ENCODE measurements at regions not wholly inside any gene's neighbourhood (a gene's known extent, or its start where the extent isn't known, plus 50 kb on each side); places are given as distances from the start of the nearest gene placed in this dataset.
"Not testable (repeated sequence)": the region's sequence is repeated elsewhere in the genome, so short reads cannot be mapped to it uniquely, and the experiment has no call there.

- no peak overlapping the region for H3K4me3 ChIP-seq (ENCODE audit: low read length)
- no peaks in the 10 kb centered on the region for H3K36me3 ChIP-seq (ENCODE audit: insufficient read depth, low read depth, low read length)
- H3K27me3 ChIP-seq (ENCODE audit: insufficient read depth, low read length): no peaks in the 10 kb centered on the region
- H3K9me3 ChIP-seq (ENCODE audit: insufficient read depth, low read depth, low read length): no peaks in the 10 kb centered on the region
- no peak overlapping the region for H3K9ac ChIP-seq (ENCODE audit: low read depth, low read length)
- peaks cover 2% of the 10 kb centered on the region; the same call in 1 of the 2 replicates for H3K4me1 ChIP-seq (ENCODE audit: insufficient read depth, low read length)
- no peak overlapping the region for H3K27ac ChIP-seq (ENCODE audit: low read length)
Observed at GRCh38 chr9:31023847-31024246, 1360.6 kb upstream of the ACO1 start.

- Histone ChIP-seq H3K36me3 (ENCODE audit: insufficient read depth, low read depth, low read length) (no peaks in the 10 kb centered on the region), H3K9ac (ENCODE audit: low read depth, low read length) (no peak overlapping the region), H3K4me3 (ENCODE audit: low read length) (no peak overlapping the region), H3K4me1 (ENCODE audit: insufficient read depth, low read length) (peaks cover 30% of the 10 kb centered on the region), H3K27ac (ENCODE audit: low read length) (no peak overlapping the region), H3K27me3 (ENCODE audit: insufficient read depth, low read length) (no peaks in the 10 kb centered on the region), H3K9me3 (ENCODE audit: insufficient read depth, low read depth, low read length) (no peaks in the 10 kb centered on the region)
Observed at GRCh38 chr9:31027678-31028077, 1356.8 kb upstream of the ACO1 start.

GRCh38 chr9:31028137-31028536, 1356.3 kb upstream of the ACO1 start:
- Histone ChIP-seq H3K36me3 (ENCODE audit: insufficient read depth, low read depth, low read length) (no peaks in the 10 kb centered on the region), H3K27me3 (ENCODE audit: insufficient read depth, low read length) (no peaks in the 10 kb centered on the region), H3K9me3 (ENCODE audit: insufficient read depth, low read depth, low read length) (no peaks in the 10 kb centered on the region), H3K27ac (ENCODE audit: low read length) (no peak overlapping the region), H3K4me1 (ENCODE audit: insufficient read depth, low read length) (peaks cover 31% of the 10 kb centered on the region), H3K9ac (ENCODE audit: low read depth, low read length) (no peak overlapping the region), H3K4me3 (ENCODE audit: low read length) (no peak overlapping the region)

- no peaks in the 10 kb centered on the region for H3K36me3 ChIP-seq (ENCODE audit: insufficient read depth, low read depth, low read length)
- H3K4me3 ChIP-seq (ENCODE audit: low read length): peak overlapping the region; percentile 19; the same call in 1 of the 2 replicates
- no peaks in the 10 kb centered on the region for H3K9me3 ChIP-seq (ENCODE audit: insufficient read depth, low read depth, low read length)
- no peaks in the 10 kb centered on the region for H3K27me3 ChIP-seq (ENCODE audit: insufficient read depth, low read length)
- no peak overlapping the region for H3K9ac ChIP-seq (ENCODE audit: low read depth, low read length)
- peaks cover 46% of the 10 kb centered on the region for H3K4me1 ChIP-seq (ENCODE audit: insufficient read depth, low read length)
- H3K27ac ChIP-seq (ENCODE audit: low read length): no peak overlapping the region
Observed at GRCh38 chr9:31030741-31031202, 1353.7 kb upstream of the ACO1 start.

GRCh38 chr9:31032206-31032605, 1352.2 kb upstream of the ACO1 start:
- Histone ChIP-seq H3K4me1 (ENCODE audit: insufficient read depth, low read length) (peaks cover 46% of the 10 kb centered on the region), H3K36me3 (ENCODE audit: insufficient read depth, low read depth, low read length) (no peaks in the 10 kb centered on the region), H3K4me3 (ENCODE audit: low read length) (no peak overlapping the region), H3K27me3 (ENCODE audit: insufficient read depth, low read length) (no peaks in the 10 kb centered on the region), H3K9me3 (ENCODE audit: insufficient read depth, low read depth, low read length) (no peaks in the 10 kb centered on the region), H3K9ac (ENCODE audit: low read depth, low read length) (no peak overlapping the region), H3K27ac (ENCODE audit: low read length) (no peak overlapping the region)

GRCh38 chr9:31034311-31034710, 1350.1 kb upstream of the ACO1 start:
- Histone ChIP-seq H3K4me3 (ENCODE audit: low read length) (no peak overlapping the region), H3K9ac (ENCODE audit: low read depth, low read length) (no peak overlapping the region), H3K36me3 (ENCODE audit: insufficient read depth, low read depth, low read length) (no peaks in the 10 kb centered on the region), H3K27ac (ENCODE audit: low read length) (no peak overlapping the region), H3K4me1 (ENCODE audit: insufficient read depth, low read length) (peaks cover 46% of the 10 kb centered on the region), H3K9me3 (ENCODE audit: insufficient read depth, low read depth, low read length) (no peaks in the 10 kb centered on the region), H3K27me3 (ENCODE audit: insufficient read depth, low read length) (no peaks in the 10 kb centered on the region)

- no peaks in the 10 kb centered on the region for H3K27me3 ChIP-seq (ENCODE audit: insufficient read depth, low read length)
- no peaks in the 10 kb centered on the region for H3K4me1 ChIP-seq (ENCODE audit: insufficient read depth, low read length)
- no peak overlapping the region for H3K27ac ChIP-seq (ENCODE audit: low read length)
- H3K36me3 ChIP-seq (ENCODE audit: insufficient read depth, low read depth, low read length): no peaks in the 10 kb centered on the region
- no peak overlapping the region for H3K4me3 ChIP-seq (ENCODE audit: low read length)
- H3K9ac ChIP-seq (ENCODE audit: low read depth, low read length): no peak overlapping the region
- no peaks in the 10 kb centered on the region for H3K9me3 ChIP-seq (ENCODE audit: insufficient read depth, low read depth, low read length)
Observed at GRCh38 chr9:31040564-31040963, 1343.9 kb upstream of the ACO1 start.

- H3K27me3 ChIP-seq (ENCODE audit: insufficient read depth, low read length): no peaks in the 10 kb centered on the region
- no peak overlapping the region for H3K27ac ChIP-seq (ENCODE audit: low read length)
- H3K9ac ChIP-seq (ENCODE audit: low read depth, low read length): no peak overlapping the region
- H3K4me3 ChIP-seq (ENCODE audit: low read length): no peak overlapping the region
- H3K4me1 ChIP-seq (ENCODE audit: insufficient read depth, low read length): no peaks in the 10 kb centered on the region
- H3K36me3 ChIP-seq (ENCODE audit: insufficient read depth, low read depth, low read length): no peaks in the 10 kb centered on the region
- no peaks in the 10 kb centered on the region for H3K9me3 ChIP-seq (ENCODE audit: insufficient read depth, low read depth, low read length)
Observed at GRCh38 chr9:31045810-31046209, 1338.6 kb upstream of the ACO1 start.

- H3K9ac ChIP-seq (ENCODE audit: low read depth, low read length); H3K4me3 ChIP-seq (ENCODE audit: low read length); H3K27ac ChIP-seq (ENCODE audit: low read length); H3K9me3 ChIP-seq (ENCODE audit: insufficient read depth, low read depth, low read length); H3K4me1 ChIP-seq (ENCODE audit: insufficient read depth, low read length); H3K27me3 ChIP-seq (ENCODE audit: insufficient read depth, low read length); H3K36me3 ChIP-seq (ENCODE audit: insufficient read depth, low read depth, low read length): not testable (repeated sequence)
Observed at GRCh38 chr9:31061592-31061991, 1322.9 kb upstream of the ACO1 start.

GRCh38 chr9:31065691-31066090, 1318.8 kb upstream of the ACO1 start:
- Histone ChIP-seq H3K9ac (ENCODE audit: low read depth, low read length) (no peak overlapping the region), H3K4me1 (ENCODE audit: insufficient read depth, low read length) (no peaks in the 10 kb centered on the region), H3K27ac (ENCODE audit: low read length) (no peak overlapping the region), H3K9me3 (ENCODE audit: insufficient read depth, low read depth, low read length) (0 out of 2 replicates have a peak, but pooled peaks cover 4% of the 10 kb centered on the region), H3K4me3 (ENCODE audit: low read length) (no peak overlapping the region), H3K27me3 (ENCODE audit: insufficient read depth, low read length) (no peaks in the 10 kb centered on the region), H3K36me3 (ENCODE audit: insufficient read depth, low read depth, low read length) (no peaks in the 10 kb centered on the region)

- no peaks in the 10 kb centered on the region; the same call in 1 of the 2 replicates for H3K9me3 ChIP-seq (ENCODE audit: insufficient read depth, low read depth, low read length)
- no peak overlapping the region for H3K27ac ChIP-seq (ENCODE audit: low read length)
- no peaks in the 10 kb centered on the region for H3K27me3 ChIP-seq (ENCODE audit: insufficient read depth, low read length)
- no peaks in the 10 kb centered on the region for H3K36me3 ChIP-seq (ENCODE audit: insufficient read depth, low read depth, low read length)
- H3K4me1 ChIP-seq (ENCODE audit: insufficient read depth, low read length): no peaks in the 10 kb centered on the region
- H3K4me3 ChIP-seq (ENCODE audit: low read length): no peak overlapping the region
- H3K9ac ChIP-seq (ENCODE audit: low read depth, low read length): no peak overlapping the region
Observed at GRCh38 chr9:31067418-31067817, 1317.0 kb upstream of the ACO1 start.

GRCh38 chr9:31071606-31072286, 1312.7 kb upstream of the ACO1 start:
- Histone ChIP-seq H3K36me3 (ENCODE audit: insufficient read depth, low read depth, low read length) (no peaks in the 10 kb centered on the region), H3K4me3 (ENCODE audit: low read length) (no peak overlapping the region), H3K4me1 (ENCODE audit: insufficient read depth, low read length) (no peaks in the 10 kb centered on the region), H3K9ac (ENCODE audit: low read depth, low read length) (no peak overlapping the region), H3K9me3 (ENCODE audit: insufficient read depth, low read depth, low read length) (no peaks in the 10 kb centered on the region; the same call in 1 of the 2 replicates), H3K27ac (ENCODE audit: low read length) (no peak overlapping the region), H3K27me3 (ENCODE audit: insufficient read depth, low read length) (no peaks in the 10 kb centered on the region)

Data from iPS-20b (cell line).